K562 (cell line): ENCODE measurements at regions not wholly inside any gene's neighbourhood (a gene's known extent, or its start where the extent isn't known, plus 50 kb on each side); places are given as distances from the start of the nearest gene placed in this dataset.

Source experiments
- ATAC-seq: fragments of 200-7000 bp; cut with Tn5 transposase; 3 replicates; pipeline ENCODE4 v1.9.1; 2020; ENCODE audit warnings: moderate library complexity
- BruUV-seq: library from RNA; stranded (reverse); fragments of 400-500 nt; replicated peaks from 2 replicates; lab custom pipeline; 2021; lab: Mats Ljungman, UMichigan
- CTCF ChIA-PET: fragments of 300-600 bp; formaldehyde crosslinking; extraction: SDS; loops from one replicate; lab custom pipeline; 2021; ENCODE audit warnings: low intra/inter-chr PET ratio; lab: Yijun Ruan, JAX
- POLR2A ChIA-PET: fragments of 300-600, 350-650 bp; sonication (Branson Sonifier 250); formaldehyde crosslinking; extraction: SDS; loops from one replicate; lab custom pipeline; 2021; ENCODE audit warnings: antibody characterized with exemption, inconsistent platforms; lab: Yijun Ruan, JAX
- DNase-seq, 4 experiments: peaks; one replicate each; pipeline versions ENCODE4 v3.0.0 to v3.0.0-alpha.2; 2011 to 2018; ENCODE audit warnings: low spot score in 3 of 4, mixed read lengths in 3 of 4; ENCODE audit errors: extremely low read depth in 1 of 4
- FAIRE-seq: peaks from 2 replicates; lab custom pipeline; 2011; peaks lifted over from hg19 to GRCh38; lab: Jason Lieb, UNC
- H2AFZ ChIP-seq: 2 replicates; pipeline ENCODE4 v1.6.0; 2011; ENCODE audit warnings: low read depth, low read length, control low read depth, inconsistent platforms
- H3K27ac ChIP-seq: fragments of 200-600 bp; 3 replicates; pipeline ENCODE4 v1.8.0; 2011; ENCODE audit warnings: low read depth, mild to moderate bottlenecking, control low read depth, inconsistent platforms, low read length, moderate library complexity, mixed read lengths; ENCODE audit errors: extremely low read depth
- H3K27me3 ChIP-seq, 2 experiments: fragments of 300-600 bp in 1 of 2; 2 replicates in 1 of 2; 3 replicates in 1 of 2; pipeline versions ENCODE4 v1.6.0 to v1.8.0; 2011; ENCODE audit warnings: inconsistent platforms in 2 of 2, low read length in 2 of 2, mild to moderate bottlenecking in 1 of 2, mixed read lengths in 1 of 2, moderate library complexity in 1 of 2; ENCODE audit not compliant: control insufficient read depth in 2 of 2, insufficient read depth in 2 of 2
- H3K36me3 ChIP-seq: fragments of 300-600 bp; 3 replicates; pipeline ENCODE4 v1.8.0; 2011; ENCODE audit warnings: mild to moderate bottlenecking, low read length, inconsistent platforms; ENCODE audit not compliant: control insufficient read depth, insufficient read depth
- H3K4me1 ChIP-seq, 2 experiments: fragments of 200-600 bp in 1 of 2; replicated peaks in 1 of 2; 2 replicates in 1 of 2; 3 replicates in 1 of 2; pipeline versions ENCODE4 v1.5.1 to v1.8.0; 2011; ENCODE audit warnings: inconsistent platforms in 2 of 2, low read length in 2 of 2, mild to moderate bottlenecking in 1 of 2, mixed read lengths in 1 of 2, moderate library complexity in 1 of 2; ENCODE audit not compliant: control insufficient read depth in 2 of 2, insufficient read depth in 2 of 2
- H3K4me2 ChIP-seq: 2 replicates; pipeline ENCODE4 v1.6.1; 2011; ENCODE audit warnings: low read length, control low read depth, inconsistent platforms, mixed read lengths; ENCODE audit not compliant: insufficient read depth
- H3K4me3 ChIP-seq: fragments of 200-600 bp; sonication (generic), shearing (Covaris generic); 2 replicates; pipeline ENCODE4 v1.5.1; 2016; ENCODE audit warnings: control low read depth, inconsistent platforms
- H3K79me2 ChIP-seq: fragments of 200-600 bp; 3 replicates; pipeline ENCODE4 v1.8.0; 2011; ENCODE audit warnings: low read length, inconsistent platforms; ENCODE audit not compliant: control insufficient read depth, insufficient read depth
- H3K9ac ChIP-seq, 2 experiments: 2 replicates each; pipeline versions ENCODE4 v1.6.0 to v1.6.1; 2011; ENCODE audit warnings: low read depth in 2 of 2, low read length in 2 of 2, control low read depth in 1 of 2, inconsistent platforms in 1 of 2, mild to moderate bottlenecking in 1 of 2, mixed read lengths in 1 of 2; ENCODE audit not compliant: insufficient read depth in 1 of 2
- H3K9me1 ChIP-seq: one replicate; pipeline ENCODE4 v1.6.0; 2011; ENCODE audit warnings: inconsistent platforms, mild to moderate bottlenecking, low read length, moderate library complexity; ENCODE audit not compliant: control insufficient read depth, insufficient read depth
- H3K9me3 ChIP-seq: replicated peaks from 2 replicates; pipeline ENCODE4 v1.5.1; 2011; ENCODE audit warnings: low read depth, low read length, inconsistent platforms; ENCODE audit not compliant: control insufficient read depth, insufficient read depth
- H4K20me1 ChIP-seq: replicated peaks from 2 replicates; pipeline ENCODE4 v1.6.1; 2011; ENCODE audit warnings: low read length, inconsistent platforms, mixed read lengths; ENCODE audit not compliant: control insufficient read depth, insufficient read depth
- HDAC3 ChIP-seq: fragments of 450-650 bp; IDR thresholded peaks from 2 replicates; pipeline ENCODE4 v1.6.1; 2018; ENCODE audit warnings: borderline replicate concordance, mild to moderate bottlenecking, moderate library complexity; ENCODE audit not compliant: partially characterized antibody
- JUN ChIP-seq, 2 experiments: sonication (generic) in 1 of 2; formaldehyde crosslinking in 1 of 2; IDR thresholded peaks; 2 replicates each; pipeline versions ENCODE4 v1.6.1 to v1.8.0; 2012 to 2022; ENCODE audit warnings: borderline replicate concordance in 2 of 2, mild to moderate bottlenecking in 2 of 2, improper control_type of control experiment in 1 of 2, low read depth in 1 of 2, low read length in 1 of 2, missing genetic modification reagents in 1 of 2
- KAT7 ChIP-seq: sonication (generic); formaldehyde crosslinking; IDR thresholded peaks from 2 replicates; pipeline ENCODE4 v1.8.0; 2022; ENCODE audit warnings: missing genetic modification reagents, mild to moderate bottlenecking, borderline replicate concordance
- NEUROD1 ChIP-seq: fragments of 150-350 bp; IDR thresholded peaks from 2 replicates; pipeline ENCODE4 v1.6.1; 2014; ENCODE audit warnings: borderline replicate concordance, low read length, low read depth; ENCODE audit not compliant: partially characterized antibody
- POLR2A ChIP-seq: fragments of 450-650 bp; conservative IDR thresholded peaks from 2 replicates; pipeline ENCODE4 v1.6.1; 2016
- REST ChIP-seq, 2 experiments: fragments of 450-650 bp; formaldehyde crosslinking in 1 of 2; IDR thresholded peaks; 2 replicates each; pipeline versions ENCODE4 v1.4.0 to v1.6.1; 2014 to 2020; ENCODE audit warnings: mild to moderate bottlenecking in 2 of 2, borderline replicate concordance in 1 of 2, low read depth in 1 of 2
- TFAM ChIP-seq: fragments of 250-450 bp; sonication (Bioruptor Pico); conservative IDR thresholded peaks from 2 replicates; pipeline ENCODE4 v1.5.0; 2021; ENCODE audit warnings: mild to moderate bottlenecking, moderate library complexity
- TRIM25 ChIP-seq: fragments of 450-650 bp; IDR thresholded peaks from 2 replicates; pipeline ENCODE4 v1.7.0; 2016; ENCODE audit warnings: borderline replicate concordance
- ZKSCAN3 ChIP-seq: fragments of 250-450 bp; sonication (Bioruptor Pico); IDR thresholded peaks from 2 replicates; pipeline ENCODE4 v1.4.0; 2020
- in situ Hi-C: fragments of 300-500 bp; cut with MboI; formaldehyde crosslinking; loops from 4 replicates; pipeline ENCODE4 v1.15.0; 2018; ENCODE audit warnings: inconsistent platforms, mixed read lengths
- intact Hi-C: fragments of 100-400 bp; cut with micrococcal nuclease; formaldehyde crosslinking; loops from 2 replicates; pipeline ENCODE4 v1.14.2; 2022
- TF ChIP-seq, protein P1 (sequence below): sonication (generic); formaldehyde crosslinking; IDR thresholded peaks from 2 replicates; pipeline ENCODE4 v1.8.0; 2022; ENCODE audit warnings: mild to moderate bottlenecking, missing genetic modification reagents

GRCh38 chr18:71665131-71665530, 879.0 kb downstream of the CBLN2 start:
- Histone ChIP-seq H3K27me3 (no peaks in the 10 kb centered on the region), H3K36me3 (no peaks in the 10 kb centered on the region), H2AFZ (no peak overlapping the region), H3K27ac (no peak overlapping the region), H3K79me2 (no peaks in the 10 kb centered on the region), H3K4me3 (no peak overlapping the region), H3K9me3 (no peaks in the 10 kb centered on the region), H4K20me1 (no peaks in the 10 kb centered on the region), H3K4me1 (no peaks in the 10 kb centered on the region), H3K9me1 (no peaks in the 10 kb centered on the region), H3K4me2 (no peak overlapping the region), H3K9ac (no peak overlapping the region)
- BruUV-seq: no TSS peak
- no peak for ATAC-seq
- intact Hi-C loops: no loop called here
- ChIA-PET CTCF (no interaction called here), POLR2A (no interaction called here)
- no peak for FAIRE-seq
- in situ Hi-C loops: no loop called here
- DNase-seq: no peak
- TF ChIP-seq TFAM (CRISPR knock-in tag) (no peak), KAT7 (CRISPR knock-in tag) (no peak), HDAC3 (no peak), NEUROD1 (no peak), REST (IDR thresholded peaks at IDR 0.05; ENCODE audit: borderline replicate concordance) (no peak), REST (CRISPR knock-in tag; IDR thresholded peaks at IDR 0.05; ENCODE audit: low read depth) (no peak), JUN (IDR thresholded peaks at IDR 0.05; ENCODE audit: borderline replicate concordance, low read depth, low read length) (no peak), JUN (CRISPR knock-in tag; IDR thresholded peaks at IDR 0.05; ENCODE audit: borderline replicate concordance) (no peak), TRIM25 (no peak), ZKSCAN3 (CRISPR knock-in tag) (no peak), POLR2A (no peak)
- TF ChIP-seq, protein P1, sequence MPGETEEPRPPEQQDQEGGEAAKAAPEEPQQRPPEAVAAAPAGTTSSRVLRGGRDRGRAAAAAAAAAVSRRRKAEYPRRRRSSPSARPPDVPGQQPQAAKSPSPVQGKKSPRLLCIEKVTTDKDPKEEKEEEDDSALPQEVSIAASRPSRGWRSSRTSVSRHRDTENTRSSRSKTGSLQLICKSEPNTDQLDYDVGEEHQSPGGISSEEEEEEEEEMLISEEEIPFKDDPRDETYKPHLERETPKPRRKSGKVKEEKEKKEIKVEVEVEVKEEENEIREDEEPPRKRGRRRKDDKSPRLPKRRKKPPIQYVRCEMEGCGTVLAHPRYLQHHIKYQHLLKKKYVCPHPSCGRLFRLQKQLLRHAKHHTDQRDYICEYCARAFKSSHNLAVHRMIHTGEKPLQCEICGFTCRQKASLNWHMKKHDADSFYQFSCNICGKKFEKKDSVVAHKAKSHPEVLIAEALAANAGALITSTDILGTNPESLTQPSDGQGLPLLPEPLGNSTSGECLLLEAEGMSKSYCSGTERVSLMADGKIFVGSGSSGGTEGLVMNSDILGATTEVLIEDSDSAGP (CRISPR knock-in tag): no peak
